T1000 (cell line): ENCODE measurements at regions not wholly inside any gene's neighbourhood (a gene's known extent, or its start where the extent isn't known, plus 50 kb on each side); places are given as distances from the start of the nearest gene placed in this dataset.

ENCODE experiments used
- DNase-seq: peaks from one replicate; lab custom pipeline; 2025; ENCODE audit warnings: mixed read lengths; lab: John Stamatoyannopoulos, UW

GRCh38 chr18:2172881-2173280, 398.4 kb downstream of the METTL4 start:
- DNase-seq: no peak

- DNase-seq: peak; percentile 8
Measured at GRCh38 chr18:2173486-2173885, 397.8 kb downstream of the METTL4 start.

GRCh38 chr18:2178036-2178435, 393.3 kb downstream of the METTL4 start:
- DNase-seq: no peak

GRCh38 chr18:2179498-2180183, 391.7 kb downstream of the METTL4 start:
- no peak for DNase-seq

- no peak for DNase-seq
Measured at GRCh38 chr18:2180586-2180985, 390.7 kb downstream of the METTL4 start.

GRCh38 chr18:2183432-2183831, 387.9 kb downstream of the METTL4 start:
- no peak for DNase-seq

- no peak for DNase-seq
Measured at GRCh38 chr18:2186967-2187366, 384.3 kb downstream of the METTL4 start.

- DNase-seq: no peak
Measured at GRCh38 chr18:2188258-2188657, 383.0 kb downstream of the METTL4 start.

GRCh38 chr18:2191180-2191790, 380.0 kb downstream of the METTL4 start:
- DNase-seq: no peak

GRCh38 chr18:2192562-2192961, 378.7 kb downstream of the METTL4 start:
- no peak for DNase-seq

GRCh38 chr18:2197946-2198345, 373.4 kb downstream of the METTL4 start:
- DNase-seq: no peak

- no peak for DNase-seq
Measured at GRCh38 chr18:2199060-2199459, 372.2 kb downstream of the METTL4 start.

GRCh38 chr18:2201036-2201600, 370.2 kb downstream of the METTL4 start:
- DNase-seq: no peak

- DNase-seq: no peak
Measured at GRCh38 chr18:2204736-2205135, 366.6 kb downstream of the METTL4 start.

- DNase-seq: no peak
Measured at GRCh38 chr18:2207294-2207693, 364.0 kb downstream of the METTL4 start.

- no peak for DNase-seq
Measured at GRCh38 chr18:2212598-2213205, 358.6 kb downstream of the METTL4 start.

- DNase-seq: no peak
Measured at GRCh38 chr18:2213905-2214304, 357.4 kb downstream of the METTL4 start.

GRCh38 chr18:2217356-2217755, 353.9 kb downstream of the METTL4 start:
- no peak for DNase-seq

GRCh38 chr18:2218101-2218500, 353.2 kb downstream of the METTL4 start:
- no peak for DNase-seq

GRCh38 chr18:2219706-2220105, 351.6 kb downstream of the METTL4 start:
- no peak for DNase-seq

- DNase-seq: no peak
Measured at GRCh38 chr18:2222270-2223185, 348.8 kb downstream of the METTL4 start.

- DNase-seq: no peak
Measured at GRCh38 chr18:2223449-2223848, 347.9 kb downstream of the METTL4 start.
